ENCODE measurements at regions not wholly inside any gene's neighbourhood (a gene's known extent, or its start where the extent isn't known, plus 50 kb on each side); places are given as distances from the start of the nearest gene placed in this dataset.
"Not testable (repeated sequence)": the region's sequence is repeated elsewhere in the genome, so short reads cannot be mapped to it uniquely, and the experiment has no call there.

GRCh38 chr6:79399499-79399898 lies 137.7 kb downstream of the LCA5 start (continued):
- TF ChIP-seq POLR2A (IDR thresholded peaks at IDR 0.05; ENCODE audit: insufficient read depth in 1 of 2, low read depth in 2 of 2, low read length in 2 of 2): no peak
- TF ChIP-seq ZNF564 (CRISPR knock-in tag; IDR thresholded peaks at IDR 0.05): 0 out of 2 replicates have a peak, but pooled peaks have one; percentile 44
- TF ChIP-seq NFKBIZ (CRISPR knock-in tag; IDR thresholded peaks at IDR 0.05): no peak
- TF ChIP-seq ZNF83 (CRISPR knock-in tag; IDR thresholded peaks at IDR 0.05; ENCODE audit: borderline replicate concordance): no peak
- no peak for TF ChIP-seq NFRKB (IDR thresholded peaks at IDR 0.05)

- DNase-seq (ENCODE audit: low spot score); H3K36me3 ChIP-seq (replicated peaks in 1 of 2; ENCODE audit: control insufficient read depth in 1 of 2, insufficient read depth in 2 of 2, low read length in 2 of 2); intact Hi-C loops (cut with micrococcal nuclease; ENCODE audit: unreplicated experiment); H3K27me3 ChIP-seq (ENCODE audit: control insufficient read depth in 1 of 2, insufficient read depth in 2 of 2, low read length in 2 of 2); H3K9me3 ChIP-seq (ENCODE audit: low read length); H3K4me2 ChIP-seq (ENCODE audit: low read depth, low read length); H3K4me3 ChIP-seq (replicated peaks in 1 of 3; ENCODE audit: insufficient read depth in 1 of 3, low read depth in 2 of 3, low read length in 3 of 3); FAIRE-seq; POLR2A ChIA-PET; H4K20me1 ChIP-seq (ENCODE audit: insufficient read depth, low read length); H3K9ac ChIP-seq (ENCODE audit: insufficient read depth, low read depth, low read length); H3K27ac ChIP-seq (ENCODE audit: extremely low read length, insufficient read depth, low read length); H2AFZ ChIP-seq (ENCODE audit: low read length); BruUV-seq (replicated peaks); CTCF ChIA-PET (ENCODE audit: low intra/inter-chr PET ratio, low total read pairs); ATAC-seq; H3K79me2 ChIP-seq (ENCODE audit: insufficient read depth, low read length): not testable (repeated sequence)
- 95% methylated on average over 2 of the region's 2 CpGs for WGBS (ENCODE audit: low lambda C conversion rate)
- H3K4me1 ChIP-seq (ENCODE audit: insufficient read depth, low read length): peaks cover 26% of the 10 kb centered on the region
- in situ Hi-C loops (cut with HindIII; ENCODE audit: extremely low pct_ligation_motif_present, low pct_unique_long_range_greater_than_20kb): loop anchor here (10.0 kb wide), 1 partner anchor 316 kb away; no protein-coding TSS in a partner anchor
Measured at GRCh38 chr6:79398617-79399016, 138.6 kb downstream of the LCA5 start.

GRCh38 chr6:79396625-79397024 lies 140.6 kb downstream of the LCA5 start:
- Histone ChIP-seq H3K27me3 (ENCODE audit: control insufficient read depth in 1 of 2, insufficient read depth in 2 of 2, low read length in 2 of 2) (no peaks in the 10 kb centered on the region), H3K36me3 (replicated peaks in 1 of 2; ENCODE audit: control insufficient read depth in 1 of 2, insufficient read depth in 2 of 2, low read length in 2 of 2) (no peaks in the 10 kb centered on the region), H3K4me3 (replicated peaks in 1 of 3; ENCODE audit: insufficient read depth in 1 of 3, low read depth in 2 of 3, low read length in 3 of 3) (no peak overlapping the region), H3K9ac (ENCODE audit: insufficient read depth, low read depth, low read length) (no peak overlapping the region), H3K27ac (ENCODE audit: extremely low read length, insufficient read depth, low read length) (no peak overlapping the region), H3K79me2 (ENCODE audit: insufficient read depth, low read length) (no peaks in the 10 kb centered on the region), H3K9me3 (ENCODE audit: low read length) (no peaks in the 10 kb centered on the region), H2AFZ (ENCODE audit: low read length) (no peak overlapping the region), H3K4me2 (ENCODE audit: low read depth, low read length) (no peak overlapping the region), H4K20me1 (ENCODE audit: insufficient read depth, low read length) (no peaks in the 10 kb centered on the region), H3K4me1 (ENCODE audit: insufficient read depth, low read length) (peaks cover 22% of the 10 kb centered on the region)
- DNase-seq (ENCODE audit: low spot score) (no peak), FAIRE-seq (no peak), ATAC-seq (no peak)
- no TSS peak for BruUV-seq (replicated peaks)
- ChIA-PET CTCF (ENCODE audit: low intra/inter-chr PET ratio, low total read pairs) (no interaction called here), POLR2A (no interaction called here)
- in situ Hi-C loops (cut with HindIII; ENCODE audit: extremely low pct_ligation_motif_present, low pct_unique_long_range_greater_than_20kb) (loop anchor here (10.0 kb wide), 1 partner anchor 318 kb away; no protein-coding TSS in a partner anchor), intact Hi-C loops (cut with micrococcal nuclease; ENCODE audit: unreplicated experiment) (no loop called here)
- 63% methylated on average over 2 of the region's 2 CpGs for WGBS (ENCODE audit: low lambda C conversion rate)
- TF ChIP-seq RARG (CRISPR knock-in tag; IDR thresholded peaks at IDR 0.05; ENCODE audit: low read depth) (no peak), ZNF558 (CRISPR knock-in tag; IDR thresholded peaks at IDR 0.05; ENCODE audit: borderline replicate concordance) (no peak), SMARCE1 (IDR thresholded peaks at IDR 0.05; ENCODE audit: borderline replicate concordance) (no peak), TAF1 (CRISPR knock-in tag; IDR thresholded peaks at IDR 0.05) (no peak), ZNF792 (CRISPR knock-in tag; IDR thresholded peaks at IDR 0.05) (no peak), BCL3 (CRISPR knock-in tag; IDR thresholded peaks at IDR 0.05) (no peak), ZNF780A (CRISPR knock-in tag; IDR thresholded peaks at IDR 0.05) (no peak), ZFP36L2 (CRISPR knock-in tag; IDR thresholded peaks at IDR 0.05) (no peak), SP2 (CRISPR knock-in tag; IDR thresholded peaks at IDR 0.05) (no peak), ZNF737 (CRISPR knock-in tag; IDR thresholded peaks at IDR 0.05; ENCODE audit: borderline replicate concordance) (no peak)

Data from HepG2 (cell line).